ENCODE measurements at regions not wholly inside any gene's neighbourhood (a gene's known extent, or its start where the extent isn't known, plus 50 kb on each side); places are given as distances from the start of the nearest gene placed in this dataset.

DNA sequence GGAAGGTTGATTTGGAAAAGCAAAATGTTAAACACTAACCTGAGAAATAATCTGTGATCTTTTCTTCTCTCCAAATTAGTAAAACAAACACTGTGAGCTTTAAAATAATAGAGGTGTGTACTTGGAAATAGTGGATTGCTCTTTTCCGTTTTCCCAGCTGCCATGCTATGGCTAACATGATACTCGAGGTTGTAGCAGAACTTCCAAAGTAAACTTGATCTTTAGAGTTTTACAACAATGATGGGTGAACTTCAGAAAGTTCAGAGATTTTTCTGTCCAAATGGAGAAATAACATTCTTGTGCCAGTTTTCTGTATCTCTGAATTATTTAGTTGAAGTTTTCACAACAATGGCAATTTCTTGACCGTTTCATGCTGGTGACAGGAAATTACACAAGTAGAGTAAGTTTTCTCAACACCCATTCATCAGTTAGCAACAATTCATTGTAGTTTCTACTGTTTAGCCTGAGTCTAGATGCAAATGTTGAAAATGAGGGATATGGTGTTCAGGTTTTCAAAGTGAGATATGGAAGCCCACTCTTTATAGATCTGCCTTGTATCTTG lies 135.3 kb upstream of the CTAGE1 start:
- no peak for TF ChIP-seq POLR2AphosphoS5 (IDR thresholded peaks at IDR 0.05; ENCODE audit: low read depth, low read length)
- no peak for TF ChIP-seq REST (IDR thresholded peaks at IDR 0.05; ENCODE audit: insufficient read depth in 1 of 2, low read depth in 2 of 2, low read length in 2 of 2)
